Upper lobe of left lung (tissue), 6 donors: ENCODE measurements at regions not wholly inside any gene's neighbourhood (a gene's known extent, or its start where the extent isn't known, plus 50 kb on each side); places are given as distances from the start of the nearest gene placed in this dataset.

ENCODE experiments used
- ATAC-seq, 2 donors: fragments of 200-7000 bp; cut with Tn5 transposase; one replicate each; pipeline ENCODE4 v1.9.1; 2022; ENCODE audit warnings: mild to moderate bottlenecking in 2 of 2, moderate library complexity in 2 of 2; ENCODE audit not compliant: low FRiP score in 2 of 2
- DNase-seq, 2 donors: peaks; one replicate each; pipeline ENCODE4 v3.0.0-alpha.2; 2019 to 2020
- H3K27ac ChIP-seq, 4 donors: fragments of 200-600 bp; sonication (generic); one replicate each; pipeline ENCODE4 v1.5.1; 2016 to 2019
- H3K27me3 ChIP-seq, 4 donors: fragments of 200-600 bp; sonication (generic); one replicate each; pipeline ENCODE4 v1.5.1; 2017 to 2019
- H3K36me3 ChIP-seq, 4 donors: fragments of 200-600 bp; sonication (generic); one replicate each; pipeline ENCODE4 v1.5.1; 2016 to 2019
- H3K4me1 ChIP-seq, 4 donors: fragments of 200-600 bp; sonication (generic); one replicate each; pipeline ENCODE4 v1.5.1; 2018 to 2019
- H3K4me3 ChIP-seq, 4 donors: fragments of 200-600 bp; sonication (generic); one replicate each; pipeline ENCODE4 v1.5.1; 2017 to 2019; ENCODE audit warnings: mild to moderate bottlenecking in 2 of 4, moderate library complexity in 1 of 4
- H3K9me3 ChIP-seq, 4 donors: fragments of 200-600 bp; sonication (generic); one replicate each; pipeline ENCODE4 v1.5.1; 2018 to 2019
- EP300 ChIP-seq, 4 donors: sonication (generic); formaldehyde crosslinking; IDR thresholded peaks; one replicate each; pipeline ENCODE4 v1.5.1; 2017; ENCODE audit warnings: antibody characterized with exemption in 4 of 4, control low read depth in 2 of 4
- POLR2A ChIP-seq, 4 donors: fragments of 450-650 bp; IDR thresholded peaks; one replicate each; pipeline ENCODE4 v1.5.1; 2016 to 2017; ENCODE audit warnings: antibody characterized with exemption in 4 of 4, mild to moderate bottlenecking in 2 of 4
- POLR2AphosphoS5 ChIP-seq, 2 donors: sonication (generic); formaldehyde crosslinking; IDR thresholded peaks; one replicate each; pipeline ENCODE4 v1.5.1; 2017; ENCODE audit warnings: antibody characterized with exemption in 2 of 2
- WGBS, 2 donors: methylation state at CpG; one replicate each; pipeline ENCODE4 v1.1.5; 2017 to 2018; 5-methylcytosine and 5-hydroxymethylcytosine counted together
- TF ChIP-seq, protein P1 (sequence below), 6 experiments: fragments of 450-650 bp in 4 of 6; fragments of 200-600 bp in 2 of 6; sonication (generic) in 2 of 6; IDR thresholded peaks; one replicate each; pipeline ENCODE4 v1.5.1; 2016 to 2019; ENCODE audit warnings: antibody characterized with exemption in 6 of 6
- donor health status: DM: no; HTN: no; CAD: no; lungs with moderate emphysema.
- donor health status: DM: no; HTN: yes; CAD: no; lungs with severe emphysema.

DNA sequence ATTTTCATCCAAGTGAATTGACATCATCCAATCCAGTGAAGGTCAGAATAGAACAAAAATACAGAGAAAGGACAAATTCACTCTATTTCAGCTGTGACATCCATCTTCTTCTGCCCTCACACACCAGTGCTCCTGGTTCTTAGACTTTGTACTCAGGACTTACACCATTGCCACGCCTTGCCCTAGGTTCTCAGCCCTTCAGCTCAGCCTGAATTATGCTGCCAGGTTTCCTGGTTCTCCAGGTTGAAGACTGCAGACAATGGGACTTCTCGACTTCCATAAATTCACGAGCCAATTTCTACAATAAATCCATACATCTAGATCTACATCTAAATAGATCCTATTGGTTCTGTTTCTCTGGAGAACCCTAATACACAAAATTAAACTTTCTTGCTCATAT, 181.2 kb upstream of the KCND2 start:
- Histone ChIP-seq H3K4me1 (no peaks in the 10 kb centered on the region), H3K36me3 (no peaks in the 10 kb centered on the region), H3K27ac (no peak overlapping the region), H3K27me3 (no peaks in the 10 kb centered on the region), H3K9me3 (no peaks in the 10 kb centered on the region), H3K4me3 (no peak overlapping the region)
- WGBS, 2 donors = 72 to 80% methylated on average over 3 of the region's 3 CpGs
- TF ChIP-seq EP300 (IDR thresholded peaks at IDR 0.05) (no peak), POLR2AphosphoS5 (IDR thresholded peaks at IDR 0.05) (no peak), POLR2A (IDR thresholded peaks at IDR 0.05) (no peak)
- TF ChIP-seq, protein P1, sequence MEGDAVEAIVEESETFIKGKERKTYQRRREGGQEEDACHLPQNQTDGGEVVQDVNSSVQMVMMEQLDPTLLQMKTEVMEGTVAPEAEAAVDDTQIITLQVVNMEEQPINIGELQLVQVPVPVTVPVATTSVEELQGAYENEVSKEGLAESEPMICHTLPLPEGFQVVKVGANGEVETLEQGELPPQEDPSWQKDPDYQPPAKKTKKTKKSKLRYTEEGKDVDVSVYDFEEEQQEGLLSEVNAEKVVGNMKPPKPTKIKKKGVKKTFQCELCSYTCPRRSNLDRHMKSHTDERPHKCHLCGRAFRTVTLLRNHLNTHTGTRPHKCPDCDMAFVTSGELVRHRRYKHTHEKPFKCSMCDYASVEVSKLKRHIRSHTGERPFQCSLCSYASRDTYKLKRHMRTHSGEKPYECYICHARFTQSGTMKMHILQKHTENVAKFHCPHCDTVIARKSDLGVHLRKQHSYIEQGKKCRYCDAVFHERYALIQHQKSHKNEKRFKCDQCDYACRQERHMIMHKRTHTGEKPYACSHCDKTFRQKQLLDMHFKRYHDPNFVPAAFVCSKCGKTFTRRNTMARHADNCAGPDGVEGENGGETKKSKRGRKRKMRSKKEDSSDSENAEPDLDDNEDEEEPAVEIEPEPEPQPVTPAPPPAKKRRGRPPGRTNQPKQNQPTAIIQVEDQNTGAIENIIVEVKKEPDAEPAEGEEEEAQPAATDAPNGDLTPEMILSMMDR (IDR thresholded peaks at IDR 0.05) = no peak
- ATAC-seq = no peak
- no peak for DNase-seq

DNA sequence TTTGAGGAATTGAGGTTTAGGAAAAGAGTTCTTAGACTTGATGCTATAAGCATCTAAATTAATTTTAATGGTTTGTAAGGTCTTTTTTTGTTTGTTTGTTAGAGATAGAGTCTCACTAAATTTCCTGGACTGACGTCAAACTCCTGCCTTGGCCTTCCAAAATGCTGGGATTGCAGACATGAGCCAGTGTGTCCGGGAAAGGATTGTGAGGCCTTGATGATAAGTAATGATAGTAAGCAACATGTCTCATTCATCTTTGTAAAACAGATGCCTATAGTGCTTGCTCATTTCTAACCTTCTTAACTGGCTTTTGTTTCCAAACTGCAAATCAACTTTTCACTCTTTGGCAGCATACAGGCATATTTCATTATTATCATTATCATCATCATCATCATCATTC, 176.0 kb upstream of the KCND2 start:
- 65 to 76% methylated on average over 2 of the region's 2 CpGs for WGBS, 2 donors
- TF ChIP-seq, protein P1 (IDR thresholded peaks at IDR 0.05) = no peak
- TF ChIP-seq POLR2AphosphoS5 (IDR thresholded peaks at IDR 0.05) (no peak), POLR2A (IDR thresholded peaks at IDR 0.05) (no peak), EP300 (IDR thresholded peaks at IDR 0.05) (no peak)
- no peak overlapping the region for H3K27ac ChIP-seq
- H3K27me3 ChIP-seq = no peaks in the 10 kb centered on the region
- H3K4me3 ChIP-seq = no peak overlapping the region
- H3K4me1 ChIP-seq = no peaks in the 10 kb centered on the region
- H3K36me3 ChIP-seq = no peaks in the 10 kb centered on the region
- no peaks in the 10 kb centered on the region for H3K9me3 ChIP-seq
- DNase-seq (no peak), ATAC-seq (no peak)

DNA sequence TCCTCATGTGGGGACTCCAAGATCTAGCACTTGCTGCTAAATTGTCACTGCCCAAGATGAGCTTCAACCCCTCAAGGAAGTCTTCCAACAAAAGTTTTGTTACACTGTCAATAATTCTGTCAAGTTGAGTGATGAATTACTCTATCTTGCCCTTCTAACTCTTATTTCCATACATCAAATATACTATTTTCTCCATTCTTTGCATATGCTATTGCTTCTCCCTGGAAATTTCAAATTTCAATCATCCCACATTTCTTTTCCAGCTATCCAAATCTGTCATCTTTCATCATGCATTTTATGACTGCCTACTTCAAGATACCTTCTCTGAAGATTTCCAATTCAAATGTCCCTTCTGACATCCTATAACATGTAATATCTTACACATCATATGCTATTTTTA, 175.2 kb upstream of the KCND2 start:
- Histone ChIP-seq H3K27me3 (no peaks in the 10 kb centered on the region), H3K36me3 (no peaks in the 10 kb centered on the region), H3K4me1 (no peaks in the 10 kb centered on the region), H3K9me3 (no peaks in the 10 kb centered on the region), H3K27ac (no peak overlapping the region), H3K4me3 (no peak overlapping the region)
- DNase-seq = no peak
- ATAC-seq = no peak
- TF ChIP-seq POLR2A (IDR thresholded peaks at IDR 0.05) = no peak
- no peak for TF ChIP-seq EP300 (IDR thresholded peaks at IDR 0.05)
- TF ChIP-seq, protein P1 (IDR thresholded peaks at IDR 0.05) = no peak

DNA sequence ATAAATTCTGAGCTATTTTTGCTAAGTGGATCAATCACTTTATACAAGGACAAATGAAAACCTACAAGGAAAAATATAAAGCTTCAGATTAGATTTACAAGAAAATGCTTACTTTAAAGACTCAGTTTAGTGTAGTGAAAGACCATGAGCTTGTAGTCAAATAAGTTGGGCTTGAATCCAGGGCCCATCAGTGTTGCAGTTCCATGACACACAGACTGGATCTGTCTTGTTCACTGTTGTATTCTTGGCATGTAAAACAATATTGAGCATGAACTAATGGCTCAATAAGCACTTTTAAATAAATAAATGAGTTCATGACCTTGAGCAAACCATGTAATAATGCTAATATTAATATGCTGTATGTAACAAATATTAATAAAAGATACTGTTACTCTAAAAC, 164.6 kb upstream of the KCND2 start:
- no peaks in the 10 kb centered on the region for H3K4me1 ChIP-seq
- no peak overlapping the region for H3K4me3 ChIP-seq
- no peak overlapping the region for H3K27ac ChIP-seq
- no peaks in the 10 kb centered on the region for H3K27me3 ChIP-seq
- DNase-seq = no peak
- H3K9me3 ChIP-seq = peaks cover 0 to 8% (median 3%) of the 10 kb centered on the region in 4 donors
- no peaks in the 10 kb centered on the region for H3K36me3 ChIP-seq
- ATAC-seq = no peak
- no peak for TF ChIP-seq EP300 (IDR thresholded peaks at IDR 0.05)
- no peak for TF ChIP-seq POLR2A (IDR thresholded peaks at IDR 0.05)
- TF ChIP-seq, protein P1 (IDR thresholded peaks at IDR 0.05) = no peak

DNA sequence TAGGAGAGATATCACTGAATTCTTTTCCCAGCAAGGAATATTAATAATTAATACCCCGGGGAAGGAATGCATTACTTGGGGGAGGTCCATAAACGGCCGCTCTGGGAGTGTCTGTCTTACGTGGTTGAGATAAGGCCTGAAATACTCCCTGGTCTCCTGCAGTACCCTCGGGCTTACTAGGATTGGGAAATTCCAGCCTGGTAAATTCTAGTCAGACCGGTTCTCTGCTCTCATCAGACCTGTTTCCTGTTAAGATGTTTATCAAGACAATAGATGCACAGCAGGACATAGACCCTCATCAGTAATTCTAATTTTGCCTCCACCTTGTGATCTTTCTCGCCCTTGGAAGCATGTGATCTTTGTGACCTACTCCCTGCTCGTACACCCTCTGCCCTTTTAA, 162.8 kb upstream of the KCND2 start:
- TF ChIP-seq POLR2A (IDR thresholded peaks at IDR 0.05) (no peak), EP300 (IDR thresholded peaks at IDR 0.05) (no peak), POLR2AphosphoS5 (IDR thresholded peaks at IDR 0.05) (no peak)
- TF ChIP-seq, protein P1 (IDR thresholded peaks at IDR 0.05) = no peak
- Histone ChIP-seq H3K36me3 (no peaks in the 10 kb centered on the region), H3K9me3 (peaks cover 0 to 8% (median 3%) of the 10 kb centered on the region in 4 donors), H3K4me3 (no peak overlapping the region), H3K27ac (no peak overlapping the region), H3K4me1 (no peaks in the 10 kb centered on the region), H3K27me3 (no peaks in the 10 kb centered on the region)
- 79 to 80% methylated on average over 8 of the region's 8 CpGs for WGBS, 2 donors
- DNase-seq (no peak), ATAC-seq (no peak)
